NCI-H1436 treated with DMSO at 0.1 percent for 48 hours (cell line): ENCODE measurements at regions not wholly inside any gene's neighbourhood (a gene's known extent, or its start where the extent isn't known, plus 50 kb on each side); places are given as distances from the start of the nearest gene placed in this dataset.
"Not testable (repeated sequence)": the region's sequence is repeated elsewhere in the genome, so short reads cannot be mapped to it uniquely, and the experiment has no call there.

Source experiments
- DNase-seq: peaks from one replicate; lab custom pipeline; 2025; lab: John Stamatoyannopoulos, UW

GRCh38 chr5:106698169-106698568, 972.6 kb downstream of the EFNA5 start:
- DNase-seq: no peak

GRCh38 chr5:106691701-106692100, 979.0 kb downstream of the EFNA5 start:
- DNase-seq: no peak

GRCh38 chr5:106690585-106690984, 980.2 kb downstream of the EFNA5 start:
- DNase-seq: no peak

DNA sequence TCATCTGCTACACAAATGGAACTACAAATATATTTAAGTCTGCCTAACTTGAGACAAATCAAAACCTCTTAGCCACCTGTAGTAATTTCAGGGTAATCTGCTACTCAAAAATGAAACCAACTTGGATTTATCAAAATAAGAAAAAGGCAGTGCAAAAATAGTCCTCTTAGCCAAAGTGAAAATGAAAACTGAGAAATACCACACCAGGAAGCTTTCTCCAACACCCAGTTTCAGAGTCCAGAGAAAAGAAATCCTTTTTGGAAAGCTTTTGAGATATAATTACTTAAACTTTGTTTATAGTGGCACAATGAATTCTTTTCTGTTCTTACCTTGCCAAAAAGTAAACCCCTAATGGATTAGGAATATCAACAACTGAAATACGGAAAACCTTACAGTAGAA, 990.4 kb downstream of the EFNA5 start:
- DNase-seq: no peak

DNA sequence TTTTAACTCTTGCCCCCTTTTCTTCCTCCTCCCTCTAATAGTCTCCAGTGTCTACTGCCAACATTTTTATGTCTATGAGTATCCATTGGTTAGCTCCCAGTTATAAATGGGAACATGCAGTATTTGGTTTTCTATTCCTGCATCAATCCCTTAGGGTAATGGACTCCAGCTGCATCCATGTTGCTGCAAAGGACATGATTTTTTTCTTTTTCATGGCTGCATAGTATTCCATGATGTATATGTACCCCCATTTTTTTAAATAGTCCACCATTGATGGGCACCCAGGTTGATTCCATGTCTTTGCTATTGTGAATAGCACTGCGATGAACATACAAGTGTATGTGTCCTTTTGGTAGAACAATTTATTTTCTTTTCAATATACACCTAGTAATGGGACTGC, 993.7 kb downstream of the EFNA5 start:
- DNase-seq: no peak

DNA sequence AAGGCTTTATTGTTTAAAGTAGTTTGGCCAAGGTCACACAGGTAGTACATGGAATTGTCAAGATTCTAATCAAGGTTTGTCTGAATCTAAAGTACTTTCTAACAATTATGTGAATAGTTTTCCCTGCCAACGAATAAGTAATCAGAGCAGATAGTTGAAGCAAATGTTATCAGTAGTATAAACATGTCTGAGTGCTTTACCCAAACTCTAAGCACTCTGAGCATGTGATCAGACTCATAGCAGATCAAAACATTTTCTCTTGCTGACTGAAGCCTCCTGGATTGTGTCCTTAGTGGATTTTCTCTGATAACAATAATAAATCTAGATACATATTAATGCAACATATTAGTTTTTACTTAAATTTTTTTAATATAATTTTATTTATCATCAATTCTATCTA, 995.0 kb downstream of the EFNA5 start:
- DNase-seq: no peak

- no peak for DNase-seq
Measured at GRCh38 chr5:106673941-106674340, 996.8 kb downstream of the EFNA5 start.

- DNase-seq: no peak
Measured at GRCh38 chr5:106661866-106662265, 1008.9 kb downstream of the EFNA5 start.

DNA sequence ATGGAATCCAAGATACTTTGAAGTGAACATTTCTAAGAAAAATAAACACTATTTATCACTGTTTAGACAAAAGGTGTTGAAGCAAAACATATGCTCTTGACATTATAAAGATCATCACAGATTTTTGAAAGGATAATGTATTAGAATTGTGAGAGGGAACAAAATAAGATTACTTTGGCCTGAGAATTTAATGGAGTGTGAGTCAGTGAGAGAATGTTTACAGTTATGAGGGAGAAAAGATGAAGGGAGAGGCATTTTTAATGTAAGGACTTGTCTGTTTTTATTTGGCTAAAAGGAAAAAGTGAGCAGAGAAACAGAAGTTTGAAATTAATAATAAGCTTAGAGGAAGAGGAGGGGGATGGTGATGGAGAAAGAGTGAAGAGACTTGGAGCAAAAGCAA, 1010.1 kb downstream of the EFNA5 start:
- no peak for DNase-seq

DNA sequence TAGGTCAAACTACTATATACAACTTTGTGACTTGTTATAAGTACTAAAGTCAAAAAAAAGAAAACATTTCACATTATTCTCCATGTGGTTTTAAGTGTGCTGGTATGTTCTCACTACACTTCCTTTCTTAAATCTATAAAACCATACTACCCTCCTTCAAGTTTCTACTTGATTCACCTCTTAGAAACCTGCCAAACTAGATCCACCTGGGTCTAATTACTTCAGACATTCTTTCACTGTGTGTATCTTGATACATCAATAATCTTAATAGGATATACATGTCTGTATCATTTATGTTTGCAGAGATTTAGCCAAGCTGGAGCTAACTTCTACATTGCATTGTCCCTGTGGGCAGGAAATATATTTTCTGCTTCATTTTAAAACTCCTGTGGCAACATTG, 1012.6 kb downstream of the EFNA5 start:
- DNase-seq: no peak

GRCh38 chr5:106656821-106657220, 1013.9 kb downstream of the EFNA5 start:
- no peak for DNase-seq

GRCh38 chr5:106649031-106649430, 1021.7 kb downstream of the EFNA5 start:
- DNase-seq: no peak

GRCh38 chr5:106648401-106648800, 1022.3 kb downstream of the EFNA5 start:
- DNase-seq: no peak

DNA sequence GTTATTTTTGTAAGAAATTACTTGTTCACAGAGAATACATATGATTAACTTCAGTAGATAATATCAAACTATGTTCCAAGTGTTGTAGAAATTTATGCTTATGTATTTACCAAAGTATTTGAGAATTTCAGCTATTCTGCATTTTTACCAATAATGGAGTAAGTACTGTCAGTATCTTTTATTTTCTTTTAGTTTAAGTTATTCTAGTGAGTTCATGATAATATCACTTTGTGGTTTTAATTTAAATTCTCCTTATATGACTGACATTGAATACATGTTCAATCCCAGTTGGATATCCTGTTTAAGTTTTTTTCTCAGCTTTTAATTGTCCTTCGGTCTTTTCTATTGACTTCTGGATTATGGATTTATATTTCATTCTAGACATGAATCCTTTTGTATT, 1024.6 kb downstream of the EFNA5 start:
- no peak for DNase-seq

GRCh38 chr5:106640511-106640910, 1030.2 kb downstream of the EFNA5 start:
- no peak for DNase-seq

GRCh38 chr5:106639488-106639887, 1031.2 kb downstream of the EFNA5 start:
- DNase-seq: no peak

DNA sequence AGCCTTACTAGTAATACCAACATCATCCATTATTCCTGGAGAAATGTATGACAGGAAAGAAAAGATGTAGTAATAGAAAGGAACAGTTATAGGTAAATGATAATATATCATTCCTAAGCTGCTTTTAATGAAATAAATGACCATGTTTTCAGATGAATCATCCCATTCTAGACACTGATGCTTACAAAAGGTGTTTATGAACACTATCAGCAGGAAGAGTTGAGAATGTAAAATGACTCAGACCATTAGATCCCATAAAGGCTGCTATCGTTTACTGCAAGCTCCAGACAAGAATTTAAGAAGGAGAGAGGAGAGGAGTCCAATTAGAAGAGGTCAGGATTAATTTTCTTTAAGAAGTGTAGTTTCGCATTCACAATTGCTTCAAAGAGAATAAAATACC, 1033.5 kb downstream of the EFNA5 start:
- no peak for DNase-seq

- DNase-seq: no peak
Measured at GRCh38 chr5:106634375-106634774, 1036.4 kb downstream of the EFNA5 start.

DNA sequence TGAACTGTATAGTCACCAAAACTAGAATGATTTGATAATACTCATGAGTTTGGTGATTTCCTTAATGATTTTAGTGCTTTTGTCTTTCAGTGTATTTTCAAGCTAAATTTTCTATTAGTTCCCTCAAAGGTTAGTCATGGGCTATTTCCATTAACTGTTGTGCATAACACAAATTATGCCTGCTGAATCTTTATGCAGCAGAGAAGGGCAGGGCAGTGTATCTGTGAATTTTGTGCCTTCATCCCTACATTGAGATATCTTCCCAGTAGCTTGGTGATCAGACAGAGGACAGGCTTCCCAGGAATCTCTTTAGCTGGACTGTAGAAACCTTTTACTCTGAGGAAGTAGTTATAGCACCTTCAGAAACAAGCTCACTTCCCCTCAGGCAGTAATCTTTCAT, 1036.9 kb downstream of the EFNA5 start:
- no peak for DNase-seq

- not testable (repeated sequence) for DNase-seq
Measured at GRCh38 chr5:106628456-106628855, 1042.3 kb downstream of the EFNA5 start.

- no peak for DNase-seq
Measured at GRCh38 chr5:106610041-106610440, 1060.7 kb downstream of the EFNA5 start.

- no peak for DNase-seq
Measured at GRCh38 chr5:106601620-106602019, 1069.1 kb downstream of the EFNA5 start.

GRCh38 chr5:106600803-106601202, 1069.9 kb downstream of the EFNA5 start:
- DNase-seq: no peak

- no peak for DNase-seq
Measured at GRCh38 chr5:106595864-106596263, 1074.9 kb downstream of the EFNA5 start.

GRCh38 chr5:106584268-106584667, 1086.5 kb downstream of the EFNA5 start:
- DNase-seq: no peak
